Liver (tissue), 8 donors: ENCODE measurements at regions not wholly inside any gene's neighbourhood (a gene's known extent, or its start where the extent isn't known, plus 50 kb on each side); places are given as distances from the start of the nearest gene placed in this dataset.

Source experiments
- DNase-seq: peaks from one replicate; pipeline ENCODE4 v3.0.0-alpha.2; 2017; ENCODE audit warnings: low spot score
- H3K27ac ChIP-seq, 2 donors: one replicate each; pipeline ENCODE4 v1.7.0; 2013; ENCODE audit warnings: inconsistent platforms in 2 of 2, low read length in 2 of 2, control low read depth in 1 of 2, low read depth in 1 of 2, mild to moderate bottlenecking in 1 of 2
- H3K27me3 ChIP-seq, 4 donors: one replicate each; pipeline versions ENCODE4 v1.6.1 to v1.7.0; 2013; ENCODE audit warnings: low read length in 3 of 4, inconsistent platforms in 1 of 4, mild to moderate bottlenecking in 1 of 4, moderate library complexity in 1 of 4; ENCODE audit not compliant: control insufficient read depth in 4 of 4, insufficient read depth in 4 of 4
- H3K36me3 ChIP-seq, 4 donors: one replicate each; pipeline versions ENCODE4 v1.6.1 to v1.7.0; 2013; ENCODE audit warnings: low read length in 3 of 4, mild to moderate bottlenecking in 3 of 4, low read depth in 1 of 4, moderate library complexity in 1 of 4; ENCODE audit not compliant: control insufficient read depth in 4 of 4, insufficient read depth in 3 of 4
- H3K4me1 ChIP-seq, 4 donors: one replicate each; pipeline versions ENCODE4 v1.6.1 to v1.7.0; 2013; ENCODE audit warnings: low read length in 3 of 4, mild to moderate bottlenecking in 3 of 4, moderate library complexity in 1 of 4; ENCODE audit not compliant: control insufficient read depth in 4 of 4, insufficient read depth in 4 of 4
- H3K4me3 ChIP-seq, 3 donors: one replicate each; pipeline versions ENCODE4 v1.6.1 to v1.7.0; 2013; ENCODE audit warnings: low read length in 3 of 3, control low read depth in 1 of 3, low read depth in 1 of 3, mild to moderate bottlenecking in 1 of 3
- H3K9ac ChIP-seq, 2 donors: one replicate each; pipeline ENCODE4 v1.7.0; 2013; ENCODE audit warnings: low read length in 2 of 2, mild to moderate bottlenecking in 2 of 2, moderate library complexity in 2 of 2, control low read depth in 1 of 2, low read depth in 1 of 2
- H3K9me3 ChIP-seq, 4 donors: one replicate each; pipeline versions ENCODE4 v1.6.1 to v1.7.0; 2013; ENCODE audit warnings: low read length in 3 of 4; ENCODE audit not compliant: control insufficient read depth in 4 of 4
- ATF3 ChIP-seq: IDR thresholded peaks from 2 replicates; pipeline ENCODE4 v1.6.1; 2016; ENCODE audit warnings: antibody characterized with exemption
- CTCF ChIP-seq: fragments of 150-350 bp; IDR thresholded peaks from 2 replicates; pipeline ENCODE4 v1.5.1; 2017; ENCODE audit warnings: improper control_type of control experiment, low read depth, low read length; ENCODE audit not compliant: missing input control
- EGR1 ChIP-seq, 2 donors: IDR thresholded peaks; 2 replicates each; pipeline ENCODE4 v1.6.1; 2016 to 2018; ENCODE audit warnings: antibody characterized with exemption in 2 of 2, low read depth in 2 of 2
- FOXA1 ChIP-seq: IDR thresholded peaks from 2 replicates; pipeline ENCODE4 v1.6.1; 2016; ENCODE audit warnings: antibody characterized with exemption
- FOXA2 ChIP-seq: IDR thresholded peaks from 2 replicates; pipeline ENCODE4 v1.6.1; 2016; ENCODE audit warnings: antibody characterized with exemption
- GABPA ChIP-seq, 2 donors: IDR thresholded peaks in 1 of 2; conservative IDR thresholded peaks in 1 of 2; 2 replicates each; pipeline ENCODE4 v1.6.1; 2016; ENCODE audit warnings: antibody characterized with exemption in 2 of 2, mild to moderate bottlenecking in 1 of 2, moderate library complexity in 1 of 2
- HNF4A ChIP-seq, 2 donors: conservative IDR thresholded peaks; 2 replicates each; pipeline ENCODE4 v1.6.1; 2016; ENCODE audit warnings: antibody characterized with exemption in 2 of 2, mild to moderate bottlenecking in 2 of 2
- HNF4G ChIP-seq: IDR thresholded peaks from 2 replicates; pipeline ENCODE4 v1.6.1; 2016; ENCODE audit warnings: antibody characterized with exemption
- JUND ChIP-seq, 2 donors: IDR thresholded peaks; 2 replicates each; pipeline ENCODE4 v1.6.1; 2016; ENCODE audit warnings: antibody characterized with exemption in 2 of 2
- MAX ChIP-seq: IDR thresholded peaks from 2 replicates; pipeline ENCODE4 v1.6.1; 2016; ENCODE audit warnings: antibody characterized with exemption
- NR2F2 ChIP-seq: IDR thresholded peaks from 2 replicates; pipeline ENCODE4 v1.6.1; 2016; ENCODE audit warnings: antibody characterized with exemption
- RAD21 ChIP-seq, 2 donors: IDR thresholded peaks; 2 replicates each; pipeline ENCODE4 v1.6.1; 2016; ENCODE audit warnings: antibody characterized with exemption in 2 of 2, mild to moderate bottlenecking in 2 of 2
- REST ChIP-seq: IDR thresholded peaks from 2 replicates; pipeline ENCODE4 v1.6.1; 2016; ENCODE audit warnings: antibody characterized with exemption, mild to moderate bottlenecking
- RXRA ChIP-seq, 2 donors: IDR thresholded peaks; 2 replicates each; pipeline ENCODE4 v1.6.1; 2017 to 2018; ENCODE audit warnings: antibody characterized with exemption in 2 of 2, mild to moderate bottlenecking in 1 of 2
- SP1 ChIP-seq: IDR thresholded peaks from 2 replicates; pipeline ENCODE4 v1.6.1; 2018; ENCODE audit warnings: antibody characterized with exemption, mild to moderate bottlenecking
- TAF1 ChIP-seq: conservative IDR thresholded peaks from 2 replicates; pipeline ENCODE4 v1.6.1; 2016; ENCODE audit warnings: antibody characterized with exemption, mild to moderate bottlenecking
- YY1 ChIP-seq: IDR thresholded peaks from 2 replicates; pipeline ENCODE4 v1.6.1; 2016; ENCODE audit warnings: antibody characterized with exemption, mild to moderate bottlenecking
- ZBTB33 ChIP-seq: IDR thresholded peaks from 2 replicates; pipeline ENCODE4 v1.6.1; 2016; ENCODE audit warnings: antibody characterized with exemption
- WGBS: extraction: QIAGEN DNeasy Blood & Tissue Kit; methylation state at CpG from one replicate; pipeline ENCODE4 v1.1.7; 2013; 5-methylcytosine and 5-hydroxymethylcytosine counted together
- donor health status: healthy.
- donor health status: healthy.
- donor health status: healthy.
- donor health status: healthy.
- donor health status: healthy.

- TF ChIP-seq SP1 (no peak), FOXA1 (no peak), ZBTB33 (no peak), HNF4G (no peak), NR2F2 (no peak), ATF3 (no peak), MAX (no peak), REST (no peak), TAF1 (no peak), FOXA2 (no peak), CTCF (no peak), HNF4A (conservative IDR thresholded peaks at IDR 0.05) (no peak), EGR1 (IDR thresholded peaks at IDR 0.05; ENCODE audit: low read depth in 2 of 2) (no peak), YY1 (no peak), RXRA (IDR thresholded peaks at IDR 0.05) (no peak), RAD21 (IDR thresholded peaks at IDR 0.05) (no peak), JUND (IDR thresholded peaks at IDR 0.05) (no peak), GABPA (IDR thresholded peaks at IDR 0.05 in 1 of 2, conservative IDR thresholded peaks at IDR 0.05 in 1 of 2) (no peak)
- Histone ChIP-seq H3K4me1 (peaks cover 0 to 6% (median 0%) of the 10 kb centered on the region in 4 donors), H3K27ac (no peak overlapping the region), H3K27me3 (no peaks in the 10 kb centered on the region), H3K9me3 (no peaks in the 10 kb centered on the region), H3K4me3 (no peak overlapping the region), H3K9ac (no peak overlapping the region), H3K36me3 (no peaks in the 10 kb centered on the region)
- 73% methylated on average over 2 of the region's 2 CpGs for WGBS
- DNase-seq = no peak
Observed at GRCh38 chr7:9781710-9782109, 1192.0 kb upstream of the PHF14 start.

- no peak overlapping the region for H3K4me3 ChIP-seq
- no peak overlapping the region for H3K27ac ChIP-seq
- H3K27me3 ChIP-seq = no peaks in the 10 kb centered on the region
- no peaks in the 10 kb centered on the region for H3K36me3 ChIP-seq
- no peaks in the 10 kb centered on the region for H3K9me3 ChIP-seq
- peaks cover 0 to 6% (median 0%) of the 10 kb centered on the region in 4 donors for H3K4me1 ChIP-seq
- 80% methylated on average over 2 of the region's 2 CpGs for WGBS
- no peak for DNase-seq
- H3K9ac ChIP-seq = no peak overlapping the region
- TF ChIP-seq HNF4A (conservative IDR thresholded peaks at IDR 0.05) (no peak), ZBTB33 (no peak), GABPA (IDR thresholded peaks at IDR 0.05 in 1 of 2, conservative IDR thresholded peaks at IDR 0.05 in 1 of 2) (no peak), RXRA (IDR thresholded peaks at IDR 0.05) (no peak), RAD21 (IDR thresholded peaks at IDR 0.05) (no peak), HNF4G (no peak), EGR1 (IDR thresholded peaks at IDR 0.05; ENCODE audit: low read depth in 2 of 2) (no peak), ATF3 (no peak), TAF1 (no peak), YY1 (no peak), REST (no peak)
Observed at GRCh38 chr7:9782275-9782674, 1191.4 kb upstream of the PHF14 start.
